K562 (cell line): ENCODE measurements at regions not wholly inside any gene's neighbourhood (a gene's known extent, or its start where the extent isn't known, plus 50 kb on each side); places are given as distances from the start of the nearest gene placed in this dataset.

ENCODE experiments used
- ATAC-seq: fragments of 200-7000 bp; cut with Tn5 transposase; 3 replicates; pipeline ENCODE4 v1.9.1; 2020; ENCODE audit warnings: moderate library complexity
- BruUV-seq: library from RNA; stranded (reverse); fragments of 400-500 nt; replicated peaks from 2 replicates; lab custom pipeline; 2021; lab: Mats Ljungman, UMichigan
- CTCF ChIA-PET: fragments of 300-600 bp; formaldehyde crosslinking; extraction: SDS; loops from one replicate; lab custom pipeline; 2021; ENCODE audit warnings: low intra/inter-chr PET ratio; lab: Yijun Ruan, JAX
- POLR2A ChIA-PET: fragments of 300-600, 350-650 bp; sonication (Branson Sonifier 250); formaldehyde crosslinking; extraction: SDS; loops from one replicate; lab custom pipeline; 2021; ENCODE audit warnings: antibody characterized with exemption, inconsistent platforms; lab: Yijun Ruan, JAX
- DNase-seq, 4 experiments: peaks; one replicate each; pipeline versions ENCODE4 v3.0.0 to v3.0.0-alpha.2; 2011 to 2018; ENCODE audit warnings: low spot score in 3 of 4, mixed read lengths in 3 of 4; ENCODE audit errors: extremely low read depth in 1 of 4
- FAIRE-seq: peaks from 2 replicates; lab custom pipeline; 2011; peaks lifted over from hg19 to GRCh38; lab: Jason Lieb, UNC
- H2AFZ ChIP-seq: 2 replicates; pipeline ENCODE4 v1.6.0; 2011; ENCODE audit warnings: low read depth, low read length, control low read depth, inconsistent platforms
- H3K27ac ChIP-seq: fragments of 200-600 bp; 3 replicates; pipeline ENCODE4 v1.8.0; 2011; ENCODE audit warnings: low read depth, mild to moderate bottlenecking, control low read depth, inconsistent platforms, low read length, moderate library complexity, mixed read lengths; ENCODE audit errors: extremely low read depth
- H3K27me3 ChIP-seq, 2 experiments: fragments of 300-600 bp in 1 of 2; 2 replicates in 1 of 2; 3 replicates in 1 of 2; pipeline versions ENCODE4 v1.6.0 to v1.8.0; 2011; ENCODE audit warnings: inconsistent platforms in 2 of 2, low read length in 2 of 2, mild to moderate bottlenecking in 1 of 2, mixed read lengths in 1 of 2, moderate library complexity in 1 of 2; ENCODE audit not compliant: control insufficient read depth in 2 of 2, insufficient read depth in 2 of 2
- H3K36me3 ChIP-seq: fragments of 300-600 bp; 3 replicates; pipeline ENCODE4 v1.8.0; 2011; ENCODE audit warnings: mild to moderate bottlenecking, low read length, inconsistent platforms; ENCODE audit not compliant: control insufficient read depth, insufficient read depth
- H3K4me1 ChIP-seq, 2 experiments: fragments of 200-600 bp in 1 of 2; replicated peaks in 1 of 2; 2 replicates in 1 of 2; 3 replicates in 1 of 2; pipeline versions ENCODE4 v1.5.1 to v1.8.0; 2011; ENCODE audit warnings: inconsistent platforms in 2 of 2, low read length in 2 of 2, mild to moderate bottlenecking in 1 of 2, mixed read lengths in 1 of 2, moderate library complexity in 1 of 2; ENCODE audit not compliant: control insufficient read depth in 2 of 2, insufficient read depth in 2 of 2
- H3K4me2 ChIP-seq: 2 replicates; pipeline ENCODE4 v1.6.1; 2011; ENCODE audit warnings: low read length, control low read depth, inconsistent platforms, mixed read lengths; ENCODE audit not compliant: insufficient read depth
- H3K4me3 ChIP-seq: fragments of 200-600 bp; sonication (generic), shearing (Covaris generic); 2 replicates; pipeline ENCODE4 v1.5.1; 2016; ENCODE audit warnings: control low read depth, inconsistent platforms
- H3K79me2 ChIP-seq: fragments of 200-600 bp; 3 replicates; pipeline ENCODE4 v1.8.0; 2011; ENCODE audit warnings: low read length, inconsistent platforms; ENCODE audit not compliant: control insufficient read depth, insufficient read depth
- H3K9ac ChIP-seq, 2 experiments: 2 replicates each; pipeline versions ENCODE4 v1.6.0 to v1.6.1; 2011; ENCODE audit warnings: low read depth in 2 of 2, low read length in 2 of 2, control low read depth in 1 of 2, inconsistent platforms in 1 of 2, mild to moderate bottlenecking in 1 of 2, mixed read lengths in 1 of 2; ENCODE audit not compliant: insufficient read depth in 1 of 2
- H3K9me1 ChIP-seq: one replicate; pipeline ENCODE4 v1.6.0; 2011; ENCODE audit warnings: inconsistent platforms, mild to moderate bottlenecking, low read length, moderate library complexity; ENCODE audit not compliant: control insufficient read depth, insufficient read depth
- H3K9me3 ChIP-seq: replicated peaks from 2 replicates; pipeline ENCODE4 v1.5.1; 2011; ENCODE audit warnings: low read depth, low read length, inconsistent platforms; ENCODE audit not compliant: control insufficient read depth, insufficient read depth
- H4K20me1 ChIP-seq: replicated peaks from 2 replicates; pipeline ENCODE4 v1.6.1; 2011; ENCODE audit warnings: low read length, inconsistent platforms, mixed read lengths; ENCODE audit not compliant: control insufficient read depth, insufficient read depth
- CBFB ChIP-seq: sonication (generic); formaldehyde crosslinking; IDR thresholded peaks from 2 replicates; pipeline ENCODE4 v1.4.0; 2020; ENCODE audit warnings: mild to moderate bottlenecking, missing genetic modification reagents
- HMGN3 ChIP-seq: IDR thresholded peaks from 2 replicates; pipeline ENCODE4 v1.6.1; 2011; ENCODE audit warnings: borderline replicate concordance, low read depth, mild to moderate bottlenecking, mixed read lengths, low read length; ENCODE audit not compliant: insufficient read length; ENCODE audit errors: extremely low read depth
- MCM5 ChIP-seq: fragments of 450-650 bp; IDR thresholded peaks from 2 replicates; pipeline ENCODE4 v1.6.1; 2016; ENCODE audit warnings: low read depth
- NFXL1 ChIP-seq: fragments of 450-650 bp; formaldehyde crosslinking; IDR thresholded peaks from 2 replicates; pipeline ENCODE4 v1.4.0; 2021; ENCODE audit warnings: mild to moderate bottlenecking
- POLR2AphosphoS2 ChIP-seq: IDR thresholded peaks from 2 replicates; pipeline ENCODE4 v1.6.1; 2012; ENCODE audit warnings: low read length, improper control_type of control experiment
- PTTG1 ChIP-seq: fragments of 450-650 bp; IDR thresholded peaks from 2 replicates; pipeline ENCODE4 v1.6.1; 2016; ENCODE audit warnings: low read depth, mild to moderate bottlenecking, missing genetic modification characterization, missing compliant biosample characterization
- RBM25 ChIP-seq: fragments of 200-400 bp; formaldehyde crosslinking; IDR thresholded peaks from 2 replicates; pipeline ENCODE4 v1.6.1; 2018; ENCODE audit warnings: low read length, low read depth, moderate library complexity; ENCODE audit not compliant: severe bottlenecking
- SAFB2 ChIP-seq: fragments of 200-400 bp; formaldehyde crosslinking; IDR thresholded peaks from 2 replicates; pipeline ENCODE4 v1.6.1; 2018; ENCODE audit warnings: borderline replicate concordance, low read length, low read depth, moderate library complexity; ENCODE audit not compliant: severe bottlenecking
- SUPT5H ChIP-seq: fragments of 450-650 bp; IDR thresholded peaks from 2 replicates; pipeline ENCODE4 v1.6.1; 2016
- TRIM24 ChIP-seq, 2 experiments: fragments of 450-650 bp; IDR thresholded peaks; 2 replicates each; pipeline ENCODE4 v1.6.1; 2016
- TSC22D4 ChIP-seq: fragments of 450-650 bp; IDR thresholded peaks from 2 replicates; pipeline ENCODE4 v1.6.1; 2016; ENCODE audit warnings: missing genetic modification characterization, missing biosample characterization, control low read depth
- WHSC1 ChIP-seq: IDR thresholded peaks from one replicate; pipeline ENCODE4 v1.6.1; 2012; ENCODE audit warnings: low read length, control low read depth, inconsistent platforms
- XRCC4 ChIP-seq: IDR thresholded peaks from one replicate; pipeline ENCODE4 v1.6.1; 2011; ENCODE audit not compliant: insufficient read depth, insufficient read length; ENCODE audit errors: extremely low read depth
- XRCC5 ChIP-seq: fragments of 200-400 bp; formaldehyde crosslinking; IDR thresholded peaks from 2 replicates; pipeline ENCODE4 v1.6.1; 2017; ENCODE audit warnings: low read depth, mild to moderate bottlenecking, low read length
- ZKSCAN1 ChIP-seq: fragments of 150-350 bp; IDR thresholded peaks from 2 replicates; pipeline ENCODE4 v1.6.1; 2016; ENCODE audit warnings: low read depth, low read length
- ZNF316 ChIP-seq: fragments of 450-650 bp; IDR thresholded peaks from 2 replicates; pipeline ENCODE4 v1.6.1; 2016
- ZNF354B ChIP-seq: fragments of 250-450 bp; sonication (Bioruptor Pico); IDR thresholded peaks from 2 replicates; pipeline ENCODE4 v1.4.0; 2020
- ZNF57 ChIP-seq: fragments of 450-650 bp; formaldehyde crosslinking; IDR thresholded peaks from 2 replicates; pipeline ENCODE4 v1.4.0; 2020; ENCODE audit warnings: mild to moderate bottlenecking, moderate library complexity
- ZNF584 ChIP-seq: fragments of 200-800 bp; sonication (Bioruptor generic); IDR thresholded peaks from 2 replicates; pipeline ENCODE4 v1.6.1; 2016; ENCODE audit warnings: low read depth, mild to moderate bottlenecking, missing genetic modification characterization, missing compliant biosample characterization
- ZSCAN29 ChIP-seq: fragments of 450-650 bp; IDR thresholded peaks from 2 replicates; pipeline ENCODE4 v1.6.1; 2017
- WGBS: fragments of 100-300 bp; shearing (Covaris generic); methylation state at CpG from one replicate; pipeline ENCODE4 v1.1.6; 2016; ENCODE audit warnings: low coverage, mixed read lengths; ENCODE audit not compliant: insufficient coverage; ENCODE audit errors: missing lambda C conversion rate; 5-methylcytosine and 5-hydroxymethylcytosine counted together
- in situ Hi-C: fragments of 300-500 bp; cut with MboI; formaldehyde crosslinking; loops from 4 replicates; pipeline ENCODE4 v1.15.0; 2018; ENCODE audit warnings: inconsistent platforms, mixed read lengths
- intact Hi-C: fragments of 100-400 bp; cut with micrococcal nuclease; formaldehyde crosslinking; loops from 2 replicates; pipeline ENCODE4 v1.14.2; 2022
- TF ChIP-seq, protein P1 (sequence below): sonication (generic); formaldehyde crosslinking; IDR thresholded peaks from 2 replicates; pipeline ENCODE4 v1.8.0; 2022; ENCODE audit warnings: mild to moderate bottlenecking, missing genetic modification reagents, borderline replicate concordance
- TF ChIP-seq, protein P2 (sequence below): fragments of 250-450 bp; sonication (Bioruptor Pico); IDR thresholded peaks from 2 replicates; pipeline ENCODE4 v1.8.0; 2022; ENCODE audit warnings: inconsistent platforms
- TF ChIP-seq, protein P3 (sequence below): IDR thresholded peaks from 2 replicates; pipeline ENCODE4 v1.6.1; 2011; ENCODE audit not compliant: insufficient read length; ENCODE audit errors: extremely low read depth

DNA sequence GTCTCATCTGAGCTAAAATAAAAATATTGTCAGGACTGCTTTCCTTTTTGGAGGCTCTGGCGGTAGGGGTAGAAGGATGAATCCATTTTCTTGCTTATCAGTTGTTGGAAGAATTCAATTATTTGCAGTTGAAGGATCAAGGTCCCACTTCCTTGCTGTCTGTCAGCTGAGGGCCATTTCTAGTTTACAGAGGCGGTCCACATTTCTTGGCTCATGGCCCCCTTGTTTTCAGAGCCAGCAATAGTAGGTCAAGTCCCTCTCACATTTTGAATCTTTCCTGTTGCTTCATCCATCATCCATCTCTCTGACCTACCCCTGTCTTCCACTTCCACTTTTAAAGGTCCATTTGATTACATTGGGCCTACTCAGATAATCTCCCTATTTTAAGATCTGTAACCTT lies 1099.3 kb upstream of the DIAPH2 start (continued):
- no peak for TF ChIP-seq PTTG1
- TF ChIP-seq XRCC4, result no peak
- TF ChIP-seq ZNF316, result no peak
- no peak for TF ChIP-seq NFXL1 (CRISPR knock-in tag)
- no peak for TF ChIP-seq HMGN3
- no peak for TF ChIP-seq WHSC1
- TF ChIP-seq SAFB2, result no peak
- no peak for TF ChIP-seq ZNF57 (CRISPR knock-in tag)
- no peak for TF ChIP-seq CBFB

DNA sequence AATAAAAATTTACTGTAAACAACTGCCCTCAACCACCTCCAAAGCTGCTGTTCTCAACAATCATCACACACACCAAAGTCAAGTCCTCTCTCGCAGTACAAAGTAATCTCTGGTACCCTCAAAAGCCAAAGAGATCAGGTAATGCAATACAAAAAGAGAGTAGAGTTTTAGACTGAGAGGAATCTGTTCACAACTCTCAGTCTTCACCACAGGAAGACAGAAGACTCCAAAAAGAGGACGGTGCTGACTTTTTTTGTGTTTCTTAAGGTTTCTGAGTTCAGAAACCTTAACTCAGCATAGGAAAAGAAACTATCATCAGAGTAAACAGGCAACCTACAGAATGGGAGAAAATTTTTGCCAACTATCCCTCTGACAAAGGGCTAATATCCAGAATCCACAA lies 1072.3 kb upstream of the DIAPH2 start:
- no peak overlapping the region for H3K4me2 ChIP-seq
- H3K27ac ChIP-seq, result no peak overlapping the region
- no peaks in the 10 kb centered on the region for H3K79me2 ChIP-seq
- BruUV-seq, result no TSS peak
- no peaks in the 10 kb centered on the region for H3K36me3 ChIP-seq
- CTCF ChIA-PET, result no interaction called here
- intact Hi-C loops (no loop called here), in situ Hi-C loops (no loop called here)
- H3K9ac ChIP-seq, result no peak overlapping the region
- no peaks in the 10 kb centered on the region for H3K9me3 ChIP-seq
- no peak overlapping the region for H3K4me3 ChIP-seq
- ATAC-seq (no peak), FAIRE-seq (no peak), DNase-seq (no peak)
- H3K9me1 ChIP-seq, result no peaks in the 10 kb centered on the region
- WGBS, result 7% methylated on average over 2 of the region's 2 CpGs
- no peak overlapping the region for H2AFZ ChIP-seq
- H3K27me3 ChIP-seq, result no peaks in the 10 kb centered on the region
- H4K20me1 ChIP-seq, result no peaks in the 10 kb centered on the region
- H3K4me1 ChIP-seq, result no peaks in the 10 kb centered on the region
- POLR2A ChIA-PET, result no interaction called here
- no peak for TF ChIP-seq TRIM24 (IDR thresholded peaks at IDR 0.05)
- TF ChIP-seq POLR2AphosphoS2, result no peak
- no peak for TF ChIP-seq SUPT5H
- TF ChIP-seq ZNF584 (CRISPR knock-in tag), result no peak
- no peak for TF ChIP-seq MCM5
- no peak for TF ChIP-seq RBM25
- TF ChIP-seq, protein P1, sequence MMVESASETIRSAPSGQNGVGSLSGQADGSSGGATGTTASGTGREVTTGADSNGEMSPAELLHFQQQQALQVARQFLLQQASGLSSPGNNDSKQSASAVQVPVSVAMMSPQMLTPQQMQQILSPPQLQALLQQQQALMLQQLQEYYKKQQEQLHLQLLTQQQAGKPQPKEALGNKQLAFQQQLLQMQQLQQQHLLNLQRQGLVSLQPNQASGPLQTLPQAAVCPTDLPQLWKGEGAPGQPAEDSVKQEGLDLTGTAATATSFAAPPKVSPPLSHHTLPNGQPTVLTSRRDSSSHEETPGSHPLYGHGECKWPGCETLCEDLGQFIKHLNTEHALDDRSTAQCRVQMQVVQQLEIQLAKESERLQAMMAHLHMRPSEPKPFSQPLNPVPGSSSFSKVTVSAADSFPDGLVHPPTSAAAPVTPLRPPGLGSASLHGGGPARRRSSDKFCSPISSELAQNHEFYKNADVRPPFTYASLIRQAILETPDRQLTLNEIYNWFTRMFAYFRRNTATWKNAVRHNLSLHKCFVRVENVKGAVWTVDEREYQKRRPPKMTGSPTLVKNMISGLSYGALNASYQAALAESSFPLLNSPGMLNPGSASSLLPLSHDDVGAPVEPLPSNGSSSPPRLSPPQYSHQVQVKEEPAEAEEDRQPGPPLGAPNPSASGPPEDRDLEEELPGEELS (CRISPR knock-in tag), result no peak
- TF ChIP-seq XRCC5, result no peak
- TF ChIP-seq, protein P2, sequence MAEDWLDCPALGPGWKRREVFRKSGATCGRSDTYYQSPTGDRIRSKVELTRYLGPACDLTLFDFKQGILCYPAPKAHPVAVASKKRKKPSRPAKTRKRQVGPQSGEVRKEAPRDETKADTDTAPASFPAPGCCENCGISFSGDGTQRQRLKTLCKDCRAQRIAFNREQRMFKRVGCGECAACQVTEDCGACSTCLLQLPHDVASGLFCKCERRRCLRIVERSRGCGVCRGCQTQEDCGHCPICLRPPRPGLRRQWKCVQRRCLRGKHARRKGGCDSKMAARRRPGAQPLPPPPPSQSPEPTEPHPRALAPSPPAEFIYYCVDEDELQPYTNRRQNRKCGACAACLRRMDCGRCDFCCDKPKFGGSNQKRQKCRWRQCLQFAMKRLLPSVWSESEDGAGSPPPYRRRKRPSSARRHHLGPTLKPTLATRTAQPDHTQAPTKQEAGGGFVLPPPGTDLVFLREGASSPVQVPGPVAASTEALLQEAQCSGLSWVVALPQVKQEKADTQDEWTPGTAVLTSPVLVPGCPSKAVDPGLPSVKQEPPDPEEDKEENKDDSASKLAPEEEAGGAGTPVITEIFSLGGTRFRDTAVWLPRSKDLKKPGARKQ, result no peak
- TF ChIP-seq ZNF354B (CRISPR knock-in tag), result no peak
- no peak for TF ChIP-seq ZKSCAN1
- TF ChIP-seq, protein P3, sequence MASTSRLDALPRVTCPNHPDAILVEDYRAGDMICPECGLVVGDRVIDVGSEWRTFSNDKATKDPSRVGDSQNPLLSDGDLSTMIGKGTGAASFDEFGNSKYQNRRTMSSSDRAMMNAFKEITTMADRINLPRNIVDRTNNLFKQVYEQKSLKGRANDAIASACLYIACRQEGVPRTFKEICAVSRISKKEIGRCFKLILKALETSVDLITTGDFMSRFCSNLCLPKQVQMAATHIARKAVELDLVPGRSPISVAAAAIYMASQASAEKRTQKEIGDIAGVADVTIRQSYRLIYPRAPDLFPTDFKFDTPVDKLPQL, result no peak
- TF ChIP-seq ZSCAN29, result no peak
- no peak for TF ChIP-seq TSC22D4 (tag)
